HFF-Myc (cell line): ENCODE measurements at regions not wholly inside any gene's neighbourhood (a gene's known extent, or its start where the extent isn't known, plus 50 kb on each side); places are given as distances from the start of the nearest gene placed in this dataset.

Experiments
- DNase-seq: peaks from one replicate; pipeline ENCODE4 v3.0.0-alpha.2; 2011; ENCODE audit warnings: low read depth; ENCODE audit errors: extremely low read depth
- H3K4me3 ChIP-seq: replicated peaks from 2 replicates; pipeline ENCODE4 v1.5.1; 2011; ENCODE audit warnings: low read depth, mild to moderate bottlenecking, control low read depth, low read length
- CTCF ChIP-seq: IDR thresholded peaks from 2 replicates; pipeline ENCODE4 v1.5.1; 2012; ENCODE audit warnings: mild to moderate bottlenecking, low read depth, low read length, control low read depth; ENCODE audit errors: missing control alignments

DNA sequence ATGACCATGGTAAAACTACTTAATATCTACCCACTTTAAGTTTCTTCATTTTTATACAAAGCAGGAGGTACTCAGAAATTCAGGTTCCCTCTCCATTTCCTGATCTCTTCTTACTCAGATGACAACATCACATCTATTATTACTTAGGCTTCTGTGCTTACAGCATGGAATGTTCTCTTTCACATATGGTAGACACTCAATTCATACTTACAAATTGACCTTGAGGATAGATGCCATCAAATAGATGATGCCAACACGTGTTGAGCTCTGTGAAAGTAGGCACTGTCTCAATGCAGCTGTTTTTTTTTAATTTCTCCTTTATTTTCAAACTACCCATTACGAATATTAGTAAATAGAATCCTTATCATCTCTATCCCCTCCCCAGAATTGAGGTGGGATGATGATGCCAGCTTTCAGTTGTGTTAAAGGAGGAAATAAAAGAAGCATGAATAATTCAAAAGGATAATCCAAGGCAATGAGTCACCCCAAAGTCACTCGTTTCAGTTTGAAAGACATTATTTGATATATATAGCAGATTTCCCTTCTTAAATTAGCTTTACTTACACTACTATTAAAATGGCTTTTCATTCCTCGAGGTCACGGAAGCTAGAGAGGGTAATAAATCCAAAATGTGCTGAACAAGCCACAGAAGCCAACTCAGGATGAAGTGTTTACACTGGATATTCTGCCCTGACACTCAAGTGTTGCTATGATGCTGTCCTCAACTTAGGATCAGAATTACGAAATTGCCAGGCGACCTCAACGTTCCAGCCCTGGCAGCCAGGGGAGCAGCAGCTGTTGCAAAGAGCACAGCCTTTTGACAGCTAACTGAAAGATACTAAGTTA is 124.2 kb upstream of the EOLA2 start:
- H3K4me3 ChIP-seq = no peak overlapping the region
- no peak for TF ChIP-seq CTCF
- peak; percentile 61 for DNase-seq

GRCh38 chrX:150063138-150063518 is 124.8 kb upstream of the EOLA2 start:
- TF ChIP-seq CTCF = no peak
- H3K4me3 ChIP-seq = no peak overlapping the region
- no peak for DNase-seq

DNA sequence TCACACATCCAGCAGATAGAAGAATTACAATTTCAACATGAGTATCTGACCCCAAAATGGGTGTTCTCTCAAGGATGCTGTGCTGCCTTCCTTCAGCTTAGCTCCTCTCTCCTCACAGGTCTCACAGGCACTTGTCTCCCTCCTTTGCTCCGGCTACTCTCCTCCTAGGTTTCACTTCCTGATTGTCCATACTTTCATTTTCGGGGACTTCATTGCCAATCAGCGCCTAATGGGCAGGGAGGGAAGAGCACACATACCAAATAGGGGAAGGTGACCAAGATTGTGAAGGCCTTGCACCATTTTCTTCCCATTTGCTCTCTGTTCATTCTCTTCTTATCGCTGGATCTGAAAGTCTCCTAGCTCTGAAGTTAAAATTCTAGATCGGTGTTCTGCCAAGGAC is 125.4 kb upstream of the EOLA2 start:
- DNase-seq = no peak
- no peak overlapping the region for H3K4me3 ChIP-seq

GRCh38 chrX:150074175-150074574 is 135.9 kb upstream of the EOLA2 start:
- no peak for TF ChIP-seq CTCF
- no peak overlapping the region for H3K4me3 ChIP-seq
- DNase-seq = no peak

More for the DNA sequence above, 125.4 kb upstream of the EOLA2 start:
- TF ChIP-seq CTCF = no peak

- no peak overlapping the region for H3K4me3 ChIP-seq
- no peak for DNase-seq
- no peak for TF ChIP-seq CTCF
These were observed 142.2 kb upstream of the EOLA2 start for GRCh38 chrX:150080497-150080896.

- no peak for TF ChIP-seq CTCF
- DNase-seq = no peak
- H3K4me3 ChIP-seq = no peak overlapping the region
These were observed 142.8 kb upstream of the EOLA2 start for GRCh38 chrX:150081076-150081475.
